ENCODE measurements at regions not wholly inside any gene's neighbourhood (a gene's known extent, or its start where the extent isn't known, plus 50 kb on each side); places are given as distances from the start of the nearest gene placed in this dataset.
"Not testable (repeated sequence)": the region's sequence is repeated elsewhere in the genome, so short reads cannot be mapped to it uniquely, and the experiment has no call there.

DNA sequence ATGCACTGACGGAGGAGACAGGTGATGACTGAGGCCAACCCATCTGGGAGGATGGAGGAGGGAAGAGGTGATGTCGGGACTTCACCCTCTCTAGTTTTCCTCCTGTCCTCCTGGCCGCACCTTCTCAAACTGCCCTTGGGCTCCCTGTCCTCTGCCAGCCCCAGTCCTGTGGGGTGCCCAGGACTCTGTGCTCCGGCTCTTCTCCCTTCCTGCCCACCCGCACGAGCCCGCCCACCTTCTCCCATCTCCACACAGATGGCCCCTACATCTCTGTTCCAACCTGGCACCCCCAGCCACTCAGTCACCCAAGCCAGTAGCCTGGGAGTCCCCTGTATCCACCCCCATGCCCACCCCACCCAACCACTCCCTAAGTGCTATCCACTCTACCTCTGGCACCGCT is 206.7 kb upstream of the LINGO1 start:
- no peak for DNase-seq (ENCODE audit: low read depth)

DNA sequence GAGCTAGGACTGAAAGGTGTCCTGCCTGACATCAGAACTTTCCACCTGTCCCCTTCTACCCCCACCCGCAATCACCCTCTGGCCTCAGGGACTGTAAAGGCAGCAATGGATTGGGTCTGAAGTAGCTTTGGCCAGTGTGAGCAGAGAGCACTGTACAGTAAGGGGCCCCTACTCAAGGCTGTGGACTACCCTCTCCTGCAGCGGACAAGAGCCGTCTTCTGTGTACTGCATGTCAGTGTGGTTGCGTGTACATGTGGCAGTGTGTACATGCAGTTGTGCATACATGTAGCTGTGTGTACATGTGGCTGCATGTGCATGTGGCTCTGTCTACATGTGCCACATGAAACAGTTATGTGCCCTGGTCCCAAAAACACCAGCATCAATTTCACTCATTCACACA is 205.9 kb upstream of the LINGO1 start:
- DNase-seq (ENCODE audit: low read depth), result no peak

GRCh38 chr15:77838061-77838460 is 205.3 kb upstream of the LINGO1 start:
- DNase-seq (ENCODE audit: low read depth), result no peak

DNA sequence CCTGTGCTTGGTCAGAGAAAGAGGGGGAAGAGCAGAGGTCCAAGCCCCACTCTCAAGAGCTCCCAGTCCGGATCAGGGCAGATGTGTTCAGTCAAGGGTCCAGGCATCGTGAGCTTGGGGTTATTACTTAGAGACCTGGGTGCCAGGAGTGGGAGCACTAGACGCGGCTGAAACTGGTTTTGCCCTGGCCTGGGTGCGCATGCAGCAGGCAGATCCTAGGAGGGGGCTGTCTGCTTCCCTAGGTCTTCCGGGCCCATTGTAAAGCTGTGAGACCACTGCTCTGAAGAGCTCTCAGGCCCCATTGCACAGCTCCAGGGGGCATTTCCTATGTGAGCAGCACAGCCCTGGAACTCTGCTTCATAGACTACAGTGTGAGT is 204.9 kb upstream of the LINGO1 start:
- DNase-seq (ENCODE audit: low read depth), result no peak

- no peak for DNase-seq (ENCODE audit: low read depth)
Measured at GRCh38 chr15:77836906-77837648, 204.4 kb upstream of the LINGO1 start.

- DNase-seq (ENCODE audit: low read depth), result no peak
Measured at GRCh38 chr15:77836121-77836692, 203.5 kb upstream of the LINGO1 start.

DNA sequence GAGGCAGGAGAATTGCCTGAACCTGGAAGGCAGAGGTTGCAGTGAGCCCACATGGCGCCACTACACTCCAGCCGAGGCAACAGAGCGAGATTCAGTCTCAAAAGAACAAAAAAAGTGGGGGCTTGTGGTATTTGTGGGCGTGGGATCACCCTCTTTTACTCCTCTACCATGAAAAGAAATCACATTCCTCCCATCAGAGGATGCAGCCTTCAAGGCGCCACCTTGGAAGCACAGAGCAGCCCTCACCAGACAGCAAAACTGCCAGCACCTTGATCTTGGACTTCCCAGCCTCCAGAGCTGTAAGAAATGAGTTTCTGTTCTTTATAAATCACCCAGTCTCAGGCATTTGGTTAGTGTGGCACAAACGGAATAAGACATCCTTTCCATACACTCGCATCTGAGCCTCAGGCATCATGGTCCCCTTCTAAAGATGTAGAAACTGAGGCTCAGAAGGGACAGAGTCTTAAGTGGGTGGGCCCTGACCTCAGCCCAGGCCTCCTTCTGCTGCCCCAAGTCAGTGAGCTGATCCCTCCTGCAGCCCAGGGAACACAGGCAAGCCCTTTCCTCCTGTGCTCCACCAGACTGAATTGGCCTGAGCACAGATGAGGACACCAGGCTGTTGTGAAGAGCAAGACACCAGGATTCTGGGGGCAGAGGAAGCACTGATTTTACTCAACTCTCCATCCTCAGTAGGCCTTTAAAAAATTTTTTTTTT is 201.7 kb upstream of the LINGO1 start:
- DNase-seq (ENCODE audit: low read depth), result no peak

GRCh38 chr15:77832874-77833273 is 200.2 kb upstream of the LINGO1 start:
- DNase-seq (ENCODE audit: low read depth), result no peak

DNA sequence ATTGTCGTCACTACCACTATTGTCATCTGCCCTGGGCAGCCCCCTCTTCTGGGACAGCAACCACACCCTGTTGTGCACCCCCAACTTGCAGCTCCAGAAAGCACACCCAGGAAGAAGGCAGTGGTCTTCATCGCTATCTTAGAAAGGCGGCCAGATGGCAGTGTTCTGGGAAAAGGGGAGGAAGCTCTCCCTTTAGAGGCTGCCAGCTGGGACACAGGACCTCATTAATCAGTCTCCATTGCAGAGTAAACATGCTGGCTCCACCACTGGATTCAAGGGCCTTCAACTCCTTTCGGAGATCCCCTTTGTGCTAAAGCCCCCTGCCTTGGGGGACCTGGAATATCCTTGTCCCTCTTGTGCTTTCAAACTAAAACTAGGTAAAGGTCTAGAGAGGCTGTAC is 199.3 kb upstream of the LINGO1 start:
- no peak for DNase-seq (ENCODE audit: low read depth)

GRCh38 chr15:77830051-77830468 is 197.3 kb upstream of the LINGO1 start:
- no peak for DNase-seq (ENCODE audit: low read depth)

GRCh38 chr15:77829331-77829730 is 196.6 kb upstream of the LINGO1 start:
- not testable (repeated sequence) for DNase-seq (ENCODE audit: low read depth)

GRCh38 chr15:77827860-77828259 is 195.1 kb upstream of the LINGO1 start:
- no peak for DNase-seq (ENCODE audit: low read depth)

GRCh38 chr15:77826006-77826695 is 193.4 kb upstream of the LINGO1 start:
- DNase-seq (ENCODE audit: low read depth), result no peak

DNA sequence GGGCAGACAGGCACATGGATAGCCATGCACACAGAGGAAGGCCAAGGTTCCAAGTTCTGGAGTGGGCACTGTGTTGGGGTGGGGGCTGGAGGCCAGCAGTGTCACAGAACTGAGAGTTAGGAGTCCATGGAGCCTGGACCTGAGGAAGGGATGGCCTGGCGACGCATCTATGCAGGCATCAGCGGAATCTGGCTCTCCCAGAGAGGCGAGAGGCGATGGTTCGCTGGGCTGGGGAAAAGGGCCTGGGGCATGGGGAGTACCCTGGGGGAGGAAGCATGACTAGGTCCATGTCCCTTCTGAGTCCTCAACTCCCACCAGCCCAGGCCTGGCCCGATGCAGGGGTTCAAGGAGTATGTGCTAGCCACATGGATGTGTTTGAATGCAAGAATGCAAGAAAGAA is 192.8 kb upstream of the LINGO1 start:
- DNase-seq (ENCODE audit: low read depth), result no peak

DNA sequence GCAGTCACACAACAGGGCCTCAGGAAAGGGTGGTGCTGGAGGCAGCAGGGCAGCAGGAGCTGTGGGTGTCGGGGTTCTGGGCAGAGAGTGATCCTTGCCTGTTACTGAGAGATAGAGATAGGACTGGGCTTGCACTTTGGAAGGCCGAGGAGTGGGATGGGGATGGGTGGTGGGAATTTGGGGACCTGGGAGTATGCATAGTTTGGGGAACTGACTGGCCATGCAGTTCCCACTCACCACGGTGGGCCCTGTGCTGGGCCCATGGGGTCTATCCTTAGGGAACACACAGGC is 192.5 kb upstream of the LINGO1 start:
- DNase-seq (ENCODE audit: low read depth), result no peak

DNA sequence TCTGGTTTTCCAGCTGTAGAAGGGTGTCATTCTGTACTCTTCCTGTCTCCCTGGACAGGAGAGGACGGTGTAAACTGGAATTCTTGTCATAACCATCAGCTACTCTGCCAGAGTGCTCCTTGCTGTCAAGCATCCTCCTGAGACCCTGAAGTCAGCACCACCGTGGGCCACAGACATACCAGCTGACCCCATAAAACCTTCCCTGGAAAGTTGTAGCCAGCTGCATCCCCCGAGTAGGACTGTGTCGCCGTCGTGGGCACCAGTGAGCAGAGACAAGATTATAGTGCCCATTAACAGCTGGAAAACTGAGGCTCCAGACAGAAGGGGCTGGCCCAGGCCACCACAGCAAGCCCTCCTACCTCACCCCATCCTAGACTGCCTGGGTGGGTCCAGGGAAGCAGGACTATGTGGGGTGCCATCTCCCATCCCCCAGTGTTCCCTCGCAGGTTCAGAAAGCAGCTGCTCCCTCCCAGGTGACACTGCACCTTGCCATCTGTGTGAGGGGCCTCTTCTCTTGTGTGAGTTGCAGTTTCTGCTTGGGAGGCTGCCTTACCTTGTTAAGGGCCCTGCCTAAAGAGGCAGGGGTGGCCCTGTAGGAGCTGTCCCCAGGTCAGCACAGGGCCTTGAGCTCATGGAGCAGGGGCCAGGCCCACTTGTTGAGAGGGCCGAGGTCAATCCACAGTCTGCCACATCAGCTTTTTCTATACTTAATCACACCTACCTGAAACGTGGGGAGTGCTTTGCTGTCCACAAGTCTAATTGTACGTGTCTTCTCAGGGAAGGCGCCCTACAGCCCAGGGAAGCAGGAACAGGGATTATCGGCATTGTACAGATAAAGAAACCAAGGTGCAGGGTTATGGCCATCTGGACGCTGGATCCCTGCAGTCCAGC is 191.9 kb upstream of the LINGO1 start:
- no peak for DNase-seq (ENCODE audit: low read depth)

DNA sequence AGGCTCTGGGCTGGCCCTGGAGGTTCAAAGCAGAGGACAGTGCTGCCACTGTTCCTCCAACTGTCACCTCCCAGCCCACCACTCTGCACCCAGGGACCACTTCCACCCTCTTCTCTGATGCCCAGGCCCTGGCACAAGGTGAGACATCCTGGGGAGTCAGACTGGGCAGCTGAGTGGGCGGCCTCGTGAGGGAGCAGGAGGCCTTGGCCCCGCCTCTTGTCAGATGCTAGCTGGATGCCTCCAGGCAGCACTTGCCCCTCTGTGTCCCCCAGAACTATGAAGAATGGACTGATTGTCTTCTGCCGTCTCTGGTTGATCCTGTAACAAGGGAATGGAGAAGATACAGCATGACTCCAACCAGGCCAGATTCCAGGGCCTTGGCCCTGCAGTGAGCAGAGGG is 191.0 kb upstream of the LINGO1 start:
- DNase-seq (ENCODE audit: low read depth), result no peak

GRCh38 chr15:77822631-77823230 is 190.0 kb upstream of the LINGO1 start:
- DNase-seq (ENCODE audit: low read depth), result no peak

DNA sequence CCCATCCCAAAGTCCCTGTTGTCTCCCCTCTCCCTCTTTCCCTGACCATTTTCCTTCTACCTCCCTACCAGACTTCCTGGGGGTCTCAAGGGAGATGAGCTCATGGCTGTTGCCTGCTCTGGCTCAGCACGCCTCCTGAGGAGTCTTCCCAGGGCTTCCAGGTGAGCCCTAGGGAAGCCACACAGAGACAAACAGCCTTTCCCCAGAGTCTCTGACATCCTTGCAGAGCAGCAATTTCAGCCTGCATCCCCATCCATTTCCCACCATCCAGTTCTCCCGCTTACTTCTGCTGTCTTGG is 189.2 kb upstream of the LINGO1 start:
- DNase-seq (ENCODE audit: low read depth), result no peak

DNA sequence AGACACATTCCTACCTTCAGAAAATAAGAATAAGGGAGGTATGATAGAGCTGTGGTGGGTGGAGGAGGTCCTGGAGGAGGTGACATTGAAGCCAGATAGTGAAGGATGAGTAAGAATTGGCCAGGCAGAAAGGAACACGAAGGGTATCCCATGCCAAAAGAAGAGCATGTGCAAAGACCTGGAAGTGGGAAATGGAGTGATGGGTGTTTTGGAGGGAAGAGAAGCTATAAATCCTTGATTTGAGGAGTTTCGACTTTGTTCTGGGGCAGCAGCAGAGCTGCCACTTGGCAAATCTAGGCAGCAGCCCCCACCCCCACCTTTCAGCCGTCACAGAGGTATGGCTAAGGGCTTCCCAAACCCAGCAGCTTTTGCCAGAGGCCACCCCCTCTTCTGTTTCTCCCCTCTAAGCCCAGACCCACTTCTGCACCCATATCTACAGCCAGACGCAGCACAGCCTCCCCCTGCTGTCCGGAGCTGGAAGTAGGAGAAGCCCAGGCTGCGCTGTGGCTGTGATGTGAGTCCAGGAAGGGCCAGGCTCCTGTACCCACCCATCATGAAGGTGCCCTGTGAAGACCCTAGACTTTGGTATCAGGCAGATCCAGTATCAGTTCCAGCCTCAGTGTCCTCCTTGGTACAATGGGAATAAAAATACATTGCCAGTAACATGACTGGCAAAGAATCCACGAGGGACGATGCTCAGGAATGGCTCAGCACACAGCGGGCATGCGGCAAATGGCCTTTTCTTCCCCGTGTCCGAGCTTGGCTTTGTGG is 188.7 kb upstream of the LINGO1 start:
- DNase-seq (ENCODE audit: low read depth), result no peak

All from activated T-cell treated with anti-CD3 and anti-CD28 coated beads for 1 hour (primary cell).